ENCODE measurements at regions not wholly inside any gene's neighbourhood (a gene's known extent, or its start where the extent isn't known, plus 50 kb on each side); places are given as distances from the start of the nearest gene placed in this dataset.
"Not testable (repeated sequence)": the region's sequence is repeated elsewhere in the genome, so short reads cannot be mapped to it uniquely, and the experiment has no call there.

GRCh38 chr1:9459816-9460407, 79.4 kb upstream of the SLC25A33 start:
- no peak overlapping the region for H3K4me3 ChIP-seq (ENCODE audit: control insufficient read depth, low read depth, low read length)
- no peak for TF ChIP-seq CTCF (IDR thresholded peaks at IDR 0.05; ENCODE audit: control insufficient read depth, insufficient read depth, low read depth, low read length, missing control alignments)
- DNase-seq (ENCODE audit: low read depth) = no peak

- DNase-seq (ENCODE audit: low read depth) = no peak
- no peak for TF ChIP-seq CTCF (IDR thresholded peaks at IDR 0.05; ENCODE audit: control insufficient read depth, insufficient read depth, low read depth, low read length, missing control alignments)
- H3K4me3 ChIP-seq (ENCODE audit: control insufficient read depth, low read depth, low read length) = no peak overlapping the region
These were observed 73.6 kb upstream of the SLC25A33 start for GRCh38 chr1:9465640-9466039.

GRCh38 chr1:9466780-9467758, 72.2 kb upstream of the SLC25A33 start:
- TF ChIP-seq CTCF (IDR thresholded peaks at IDR 0.05; ENCODE audit: control insufficient read depth, insufficient read depth, low read depth, low read length, missing control alignments) = no peak
- H3K4me3 ChIP-seq (ENCODE audit: control insufficient read depth, low read depth, low read length) = peak overlapping the region; percentile 3

GRCh38 chr1:9469882-9470281, 69.4 kb upstream of the SLC25A33 start:
- DNase-seq (ENCODE audit: low read depth); H3K4me3 ChIP-seq (ENCODE audit: control insufficient read depth, low read depth, low read length): not testable (repeated sequence)

More at GRCh38 chr1:9466780-9467758, 72.2 kb upstream of the SLC25A33 start:
- no peak for DNase-seq (ENCODE audit: low read depth)

- TF ChIP-seq CTCF (IDR thresholded peaks at IDR 0.05; ENCODE audit: control insufficient read depth, insufficient read depth, low read depth, low read length, missing control alignments) = no peak
- H3K4me3 ChIP-seq (ENCODE audit: control insufficient read depth, low read depth, low read length) = no peak overlapping the region
- no peak for DNase-seq (ENCODE audit: low read depth)
These were observed 67.6 kb upstream of the SLC25A33 start for GRCh38 chr1:9471679-9472078.

GRCh38 chr1:9472386-9473031, 66.8 kb upstream of the SLC25A33 start:
- DNase-seq (ENCODE audit: low read depth) = no peak
- H3K4me3 ChIP-seq (ENCODE audit: control insufficient read depth, low read depth, low read length) = peak overlapping the region; percentile 14; the same call in 1 of the 2 replicates

More at GRCh38 chr1:9472386-9473031, 66.8 kb upstream of the SLC25A33 start:
- TF ChIP-seq CTCF (IDR thresholded peaks at IDR 0.05; ENCODE audit: control insufficient read depth, insufficient read depth, low read depth, low read length, missing control alignments) = no peak
